Suppressor macrophage (primary cell): ENCODE measurements at regions not wholly inside any gene's neighbourhood (a gene's known extent, or its start where the extent isn't known, plus 50 kb on each side); places are given as distances from the start of the nearest gene placed in this dataset.

Experiments
- DNase-seq, 4 experiments: peaks; one replicate each; pipeline ENCODE4 v3.0.0-alpha.2; 2020 to 2022

DNA sequence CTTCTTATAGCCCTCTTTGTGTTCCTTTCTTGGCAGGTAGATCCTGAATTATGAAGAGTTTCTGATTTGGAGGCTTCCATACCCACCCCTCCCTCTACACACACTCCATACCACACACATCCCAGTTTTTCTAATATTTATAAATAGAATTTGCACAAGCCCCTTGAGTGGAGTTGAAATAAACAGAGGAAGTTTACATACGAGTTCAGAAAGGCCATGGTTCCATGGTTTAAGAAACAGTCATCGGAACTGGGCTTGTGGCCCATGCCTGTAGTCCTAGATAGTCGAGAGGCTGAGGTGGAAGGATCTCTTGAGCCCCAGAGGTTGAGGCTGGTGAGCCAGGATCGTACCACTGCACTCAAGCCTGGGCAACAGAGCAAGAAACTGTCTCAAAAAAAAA, 62.7 kb upstream of the TANC1 start:
- DNase-seq = no peak

DNA sequence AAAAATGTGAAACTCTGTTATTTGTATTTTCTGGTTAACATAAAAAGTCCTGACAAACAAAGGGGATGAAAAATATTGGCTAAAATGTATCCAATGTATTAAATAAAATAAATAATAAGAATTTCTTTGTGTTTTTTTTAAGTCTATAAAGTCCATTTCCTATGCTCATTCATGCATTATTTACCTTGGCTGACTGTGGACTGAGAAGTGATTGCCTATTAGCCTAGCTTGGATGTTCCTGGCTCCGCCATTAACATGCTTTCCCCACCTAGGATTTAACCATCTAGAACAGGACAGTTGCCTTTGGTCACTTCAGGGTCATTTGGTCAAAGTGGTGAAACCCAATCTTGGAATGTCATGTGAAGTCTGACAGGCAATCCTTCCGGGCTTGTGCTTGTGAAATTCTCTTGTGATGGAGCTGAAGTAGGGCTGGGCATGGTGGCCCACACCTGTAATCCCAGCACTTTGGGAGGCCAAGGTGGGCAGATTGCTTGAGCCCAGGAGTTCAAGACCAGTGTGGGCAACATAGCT, 60.4 kb upstream of the TANC1 start:
- DNase-seq = no peak

DNA sequence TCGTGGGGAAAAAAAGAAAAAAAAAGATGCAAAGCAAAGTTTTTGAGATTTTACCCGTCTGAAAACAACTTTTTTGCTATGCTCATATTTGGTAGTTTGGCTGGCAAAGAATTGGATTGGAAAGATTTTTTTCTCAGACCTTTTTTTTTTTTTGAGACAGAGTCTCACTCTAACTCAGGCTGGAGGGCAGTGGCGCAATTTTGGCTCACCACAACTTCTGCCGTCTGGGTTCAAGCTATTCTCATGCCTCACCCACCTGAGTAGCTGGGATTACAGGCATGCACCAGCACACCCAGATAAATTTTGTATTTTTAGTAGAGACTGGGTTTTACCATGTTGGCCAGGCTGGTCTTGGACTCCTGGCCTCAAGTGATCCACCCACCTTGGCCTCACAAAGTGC, 56.3 kb upstream of the TANC1 start:
- DNase-seq = peak in 3 of 4 experiments; percentile 33 to 64 (median 51)

DNA sequence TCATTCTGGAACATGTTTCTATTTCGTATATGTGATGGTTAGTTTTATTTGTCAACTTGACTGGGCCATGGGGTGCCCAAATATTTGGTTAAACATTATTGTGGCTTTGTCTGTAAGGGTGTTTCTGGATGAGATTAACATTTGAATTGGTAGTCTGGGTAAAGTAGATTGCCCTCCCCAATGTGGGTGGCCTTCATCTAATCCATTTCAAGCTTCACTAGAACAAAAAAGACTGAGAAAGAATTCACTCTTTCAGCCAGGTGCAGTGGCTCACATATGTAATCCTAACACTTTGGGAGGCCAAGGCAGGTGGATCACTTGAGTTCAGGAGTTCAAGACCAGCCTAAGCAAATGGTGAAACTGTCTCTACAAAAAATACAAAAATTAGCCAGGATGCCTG, 55.7 kb upstream of the TANC1 start:
- no peak for DNase-seq

DNA sequence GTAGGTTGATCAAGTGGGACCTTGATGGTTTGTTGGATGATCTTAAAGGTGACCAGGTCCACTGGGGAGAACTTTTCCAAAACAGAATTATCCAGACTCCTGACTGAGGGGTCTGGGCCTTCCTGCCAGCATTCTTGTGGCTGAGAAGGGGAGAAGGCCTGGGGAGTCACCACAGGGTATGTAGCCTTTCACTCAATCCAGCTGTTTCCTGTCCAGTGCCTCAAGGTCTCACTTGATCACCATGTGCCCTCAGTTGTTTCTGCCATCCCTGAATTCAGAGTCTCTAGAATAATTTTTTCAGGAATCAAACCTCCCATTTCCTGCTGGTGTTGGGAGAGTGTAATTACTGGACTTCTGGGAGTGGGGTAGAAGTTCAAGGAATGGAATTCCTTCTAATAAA, 54.4 kb upstream of the TANC1 start:
- no peak for DNase-seq

DNA sequence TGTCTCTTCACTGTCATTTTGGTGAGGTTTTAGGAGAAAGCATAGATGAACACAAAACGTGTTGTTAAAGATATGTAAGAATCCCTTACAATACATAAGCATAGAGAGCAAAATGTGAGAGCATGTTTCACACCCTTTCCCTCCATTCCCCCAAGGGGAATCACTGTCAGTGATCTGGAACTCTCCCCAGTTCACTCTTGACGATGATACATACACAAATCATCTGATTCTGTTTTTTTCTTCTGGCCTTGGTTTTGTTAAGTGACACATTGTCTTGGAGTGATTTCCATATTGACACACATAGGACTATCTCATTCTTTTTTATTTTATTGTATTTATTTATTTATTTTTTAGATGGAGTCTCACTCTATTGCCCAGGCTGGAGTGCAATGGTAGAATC, 53.7 kb upstream of the TANC1 start:
- no peak for DNase-seq

DNA sequence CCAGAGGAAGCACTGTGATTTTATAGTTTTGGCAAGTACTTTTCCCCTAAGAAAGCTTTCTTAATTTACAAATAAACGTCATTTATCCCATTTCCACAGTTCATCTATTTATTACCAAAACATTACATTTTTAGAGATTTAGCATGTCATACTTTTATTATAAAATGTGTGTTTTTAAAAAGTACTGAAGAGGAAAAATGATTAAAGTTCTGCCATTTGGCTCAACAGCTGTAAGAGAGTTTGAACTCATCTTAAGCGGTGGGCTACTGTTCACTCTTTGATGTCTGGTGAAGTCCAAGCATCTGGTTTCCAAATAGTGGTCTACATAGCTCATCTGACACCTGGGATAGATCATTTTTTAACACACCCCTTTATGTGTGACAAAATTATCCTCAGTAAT, 51.3 kb upstream of the TANC1 start:
- no peak for DNase-seq

DNA sequence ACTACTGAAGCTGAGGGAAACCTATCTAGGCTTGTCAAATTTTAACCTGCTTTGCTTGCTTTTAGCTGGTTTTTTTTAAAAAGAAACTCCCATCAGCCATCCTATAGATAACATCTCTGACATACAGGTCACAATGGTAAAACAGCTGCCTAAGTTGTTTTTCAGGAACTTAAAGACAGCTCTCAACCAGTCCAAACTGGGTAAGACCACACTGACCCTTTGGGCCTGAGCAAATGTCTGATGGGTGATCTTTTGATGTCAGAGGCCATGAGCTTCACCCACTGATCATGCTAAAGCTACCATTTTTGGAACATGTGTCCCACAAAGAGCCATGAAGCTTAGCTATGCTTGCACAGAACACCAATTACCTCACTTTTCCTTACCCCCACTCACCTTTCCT, 50.0 kb upstream of the TANC1 start:
- DNase-seq = no peak
